ENCODE measurements at regions not wholly inside any gene's neighbourhood (a gene's known extent, or its start where the extent isn't known, plus 50 kb on each side); places are given as distances from the start of the nearest gene placed in this dataset.
"Not testable (repeated sequence)": the region's sequence is repeated elsewhere in the genome, so short reads cannot be mapped to it uniquely, and the experiment has no call there.

DNA sequence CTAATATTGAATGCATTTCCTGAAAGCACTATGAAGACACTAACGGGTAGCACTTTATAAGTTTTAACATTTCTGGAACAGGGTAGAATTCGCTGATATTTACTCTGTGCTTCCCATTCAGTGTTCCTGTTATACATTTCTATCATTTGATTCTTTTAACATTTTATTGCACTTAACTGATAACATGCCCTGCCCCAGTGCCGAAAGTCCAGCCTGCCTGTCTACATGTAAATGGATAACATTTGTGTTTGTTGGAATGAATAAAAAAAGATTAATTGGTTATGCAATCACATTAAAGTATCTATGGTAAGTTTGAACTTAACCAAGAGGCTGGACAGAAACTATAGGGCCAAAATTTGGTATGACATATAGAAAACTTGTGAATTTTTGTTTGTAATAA is 790.5 kb upstream of the TPTE start (continued):
- no peak for TF ChIP-seq HNF4A (conservative IDR thresholded peaks at IDR 0.05)

DNA sequence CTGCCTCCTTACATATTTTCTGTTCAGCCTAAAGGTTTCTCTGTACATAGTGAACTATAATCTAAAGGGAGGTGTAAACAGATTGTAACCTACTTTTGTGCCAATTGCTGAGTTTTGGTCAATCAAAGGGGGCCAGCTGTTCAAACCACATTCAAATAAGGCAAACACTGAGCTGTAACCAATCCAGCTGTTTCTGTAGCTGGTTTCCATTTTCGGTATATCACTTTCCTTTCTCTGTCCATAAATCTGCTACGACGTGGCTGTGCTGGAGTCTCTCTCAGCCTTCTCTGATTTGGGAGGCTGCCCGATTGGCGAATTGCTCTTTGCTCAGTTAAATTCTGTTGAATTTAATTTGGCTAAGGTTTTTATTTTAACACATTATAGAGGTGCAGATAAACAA is 790.1 kb upstream of the TPTE start:
- DNase-seq (ENCODE audit: low spot score); H3K27me3 ChIP-seq (ENCODE audit: control insufficient read depth in 4 of 4, insufficient read depth in 4 of 4, low read length in 3 of 4); H3K4me3 ChIP-seq (ENCODE audit: low read depth in 1 of 3, low read length in 3 of 3); H3K9me3 ChIP-seq (ENCODE audit: control insufficient read depth in 4 of 4, low read length in 3 of 4); H3K36me3 ChIP-seq (ENCODE audit: control insufficient read depth in 4 of 4, insufficient read depth in 3 of 4, low read depth in 1 of 4, low read length in 3 of 4); H3K27ac ChIP-seq (ENCODE audit: low read depth in 1 of 2, low read length in 2 of 2); H3K9ac ChIP-seq (ENCODE audit: low read depth in 1 of 2, low read length in 2 of 2); H3K4me1 ChIP-seq (ENCODE audit: control insufficient read depth in 4 of 4, insufficient read depth in 4 of 4, low read length in 3 of 4): not testable (repeated sequence)
- WGBS: 56% methylated on average over 5 of the region's 5 CpGs

DNA sequence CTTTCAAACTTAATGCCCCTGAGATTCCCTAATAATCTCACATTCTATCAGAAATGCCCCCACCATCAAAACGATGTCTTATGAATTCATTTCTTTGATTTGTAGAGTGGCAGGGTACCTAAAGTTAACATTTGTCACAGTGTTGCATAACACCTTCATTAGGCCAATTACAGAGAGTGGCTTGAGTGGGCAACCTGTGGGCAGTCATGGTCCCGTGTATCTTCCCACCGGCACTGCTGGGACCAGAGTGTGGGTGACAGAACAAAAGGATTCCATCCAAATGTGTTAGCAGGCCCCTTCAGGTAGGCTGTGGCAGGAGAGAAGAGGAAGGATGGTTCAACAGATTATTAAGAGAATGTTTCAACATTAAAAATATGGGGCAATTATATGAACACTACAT is 788.8 kb upstream of the TPTE start:
- not testable (repeated sequence) for H3K4me3 ChIP-seq (ENCODE audit: low read depth in 1 of 3, low read length in 3 of 3); H3K9ac ChIP-seq (ENCODE audit: low read depth in 1 of 2, low read length in 2 of 2); H3K27ac ChIP-seq (ENCODE audit: low read depth in 1 of 2, low read length in 2 of 2); H3K36me3 ChIP-seq (ENCODE audit: control insufficient read depth in 4 of 4, insufficient read depth in 3 of 4, low read depth in 1 of 4, low read length in 3 of 4); H3K27me3 ChIP-seq (ENCODE audit: control insufficient read depth in 4 of 4, insufficient read depth in 4 of 4, low read length in 3 of 4); DNase-seq (ENCODE audit: low spot score); H3K4me1 ChIP-seq (ENCODE audit: control insufficient read depth in 4 of 4, insufficient read depth in 4 of 4, low read length in 3 of 4); H3K9me3 ChIP-seq (ENCODE audit: control insufficient read depth in 4 of 4, low read length in 3 of 4)
- WGBS: 52% methylated on average over 3 of the region's 3 CpGs

DNA sequence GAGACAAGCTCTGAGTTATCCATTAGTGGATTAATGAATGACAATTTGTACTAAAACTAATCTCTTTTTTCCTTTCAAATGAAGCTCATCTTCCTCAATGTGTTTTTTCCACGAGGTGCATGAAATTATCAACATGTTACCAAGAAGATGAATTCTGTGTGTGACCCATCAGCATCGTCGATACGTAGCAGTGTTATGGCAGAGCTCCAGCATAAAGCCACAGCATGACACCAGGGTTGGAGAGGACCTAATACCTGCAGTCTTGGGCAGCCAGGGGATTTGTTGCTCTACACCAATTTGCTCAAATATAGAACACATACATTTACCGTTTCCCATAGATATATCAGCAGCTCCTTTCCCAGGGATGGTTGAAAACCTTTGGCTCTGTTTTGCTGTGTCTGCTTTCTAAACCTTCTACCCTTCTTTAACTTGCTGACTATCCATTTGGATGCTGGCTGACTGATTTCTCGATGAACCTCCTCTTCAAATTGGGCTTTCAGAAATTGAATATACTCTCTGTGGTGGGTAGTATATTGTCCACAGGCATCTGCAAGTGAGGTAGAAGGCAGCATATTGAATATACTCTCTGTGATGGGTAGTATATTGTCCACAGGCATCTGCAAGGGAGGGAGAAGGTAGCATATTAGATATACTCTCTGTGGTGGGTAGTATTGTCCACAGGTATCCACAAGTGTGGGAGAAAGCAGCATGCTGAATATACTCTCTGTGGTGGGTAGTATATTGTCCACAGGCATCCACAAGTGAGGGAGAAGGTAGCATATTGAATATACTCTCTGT is 787.4 kb upstream of the TPTE start:
- not testable (repeated sequence) for H3K27ac ChIP-seq (ENCODE audit: low read depth in 1 of 2, low read length in 2 of 2); H3K27me3 ChIP-seq (ENCODE audit: control insufficient read depth in 4 of 4, insufficient read depth in 4 of 4, low read length in 3 of 4); H3K9ac ChIP-seq (ENCODE audit: low read depth in 1 of 2, low read length in 2 of 2); H3K36me3 ChIP-seq (ENCODE audit: control insufficient read depth in 4 of 4, insufficient read depth in 3 of 4, low read depth in 1 of 4, low read length in 3 of 4); H3K9me3 ChIP-seq (ENCODE audit: control insufficient read depth in 4 of 4, low read length in 3 of 4); H3K4me1 ChIP-seq (ENCODE audit: control insufficient read depth in 4 of 4, insufficient read depth in 4 of 4, low read length in 3 of 4); H3K4me3 ChIP-seq (ENCODE audit: low read depth in 1 of 3, low read length in 3 of 3); DNase-seq (ENCODE audit: low spot score)
- WGBS: 62% methylated on average over 6 of the region's 6 CpGs

DNA sequence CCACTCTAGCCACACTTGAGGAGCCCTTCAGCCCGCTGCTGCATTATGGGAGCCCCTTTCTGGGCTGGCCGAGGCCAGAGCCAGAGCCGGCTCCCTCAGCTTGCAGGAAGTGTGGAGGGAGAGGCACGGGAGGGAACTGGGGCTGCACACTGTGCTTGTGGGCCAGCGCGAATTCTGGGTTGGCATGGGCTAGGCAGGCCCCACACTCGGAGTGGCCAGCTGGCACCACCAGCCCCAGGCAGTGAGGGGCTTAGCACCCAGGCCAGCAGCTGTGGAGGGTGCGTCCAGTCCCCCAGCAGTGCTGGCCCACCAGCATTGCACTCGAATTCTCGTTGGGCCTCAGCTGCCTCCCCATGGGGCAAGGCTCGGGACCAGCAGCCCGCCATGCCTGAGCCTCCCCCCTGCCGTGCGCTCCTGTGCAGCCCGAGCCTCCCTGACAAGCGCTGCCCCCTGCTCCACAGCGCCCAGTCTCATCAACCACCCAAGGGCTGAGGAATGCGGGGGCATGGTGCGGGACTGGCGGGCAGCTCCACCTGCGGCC is 785.9 kb upstream of the TPTE start:
- H3K36me3 ChIP-seq (ENCODE audit: control insufficient read depth in 4 of 4, insufficient read depth in 3 of 4, low read depth in 1 of 4, low read length in 3 of 4): no peaks in the 10 kb centered on the region
- no peak overlapping the region for H3K9ac ChIP-seq (ENCODE audit: low read depth in 1 of 2, low read length in 2 of 2)
- no peak for TF ChIP-seq FOXA1 (IDR thresholded peaks at IDR 0.05)
- TF ChIP-seq, protein P1, sequence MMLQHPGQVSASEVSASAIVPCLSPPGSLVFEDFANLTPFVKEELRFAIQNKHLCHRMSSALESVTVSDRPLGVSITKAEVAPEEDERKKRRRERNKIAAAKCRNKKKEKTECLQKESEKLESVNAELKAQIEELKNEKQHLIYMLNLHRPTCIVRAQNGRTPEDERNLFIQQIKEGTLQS (IDR thresholded peaks at IDR 0.05): no peak
- TF ChIP-seq, protein P2, sequence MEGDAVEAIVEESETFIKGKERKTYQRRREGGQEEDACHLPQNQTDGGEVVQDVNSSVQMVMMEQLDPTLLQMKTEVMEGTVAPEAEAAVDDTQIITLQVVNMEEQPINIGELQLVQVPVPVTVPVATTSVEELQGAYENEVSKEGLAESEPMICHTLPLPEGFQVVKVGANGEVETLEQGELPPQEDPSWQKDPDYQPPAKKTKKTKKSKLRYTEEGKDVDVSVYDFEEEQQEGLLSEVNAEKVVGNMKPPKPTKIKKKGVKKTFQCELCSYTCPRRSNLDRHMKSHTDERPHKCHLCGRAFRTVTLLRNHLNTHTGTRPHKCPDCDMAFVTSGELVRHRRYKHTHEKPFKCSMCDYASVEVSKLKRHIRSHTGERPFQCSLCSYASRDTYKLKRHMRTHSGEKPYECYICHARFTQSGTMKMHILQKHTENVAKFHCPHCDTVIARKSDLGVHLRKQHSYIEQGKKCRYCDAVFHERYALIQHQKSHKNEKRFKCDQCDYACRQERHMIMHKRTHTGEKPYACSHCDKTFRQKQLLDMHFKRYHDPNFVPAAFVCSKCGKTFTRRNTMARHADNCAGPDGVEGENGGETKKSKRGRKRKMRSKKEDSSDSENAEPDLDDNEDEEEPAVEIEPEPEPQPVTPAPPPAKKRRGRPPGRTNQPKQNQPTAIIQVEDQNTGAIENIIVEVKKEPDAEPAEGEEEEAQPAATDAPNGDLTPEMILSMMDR (IDR thresholded peaks at IDR 0.05; ENCODE audit: low read depth, low read length, missing input control): no peak
- TF ChIP-seq TAF1 (conservative IDR thresholded peaks at IDR 0.05): no peak
- TF ChIP-seq HNF4G (IDR thresholded peaks at IDR 0.05): no peak
- TF ChIP-seq, protein P3, sequence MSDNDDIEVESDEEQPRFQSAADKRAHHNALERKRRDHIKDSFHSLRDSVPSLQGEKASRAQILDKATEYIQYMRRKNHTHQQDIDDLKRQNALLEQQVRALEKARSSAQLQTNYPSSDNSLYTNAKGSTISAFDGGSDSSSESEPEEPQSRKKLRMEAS (IDR thresholded peaks at IDR 0.05): no peak
- no peak for TF ChIP-seq YY1 (IDR thresholded peaks at IDR 0.05)
- TF ChIP-seq HNF4A (conservative IDR thresholded peaks at IDR 0.05): no peak
- TF ChIP-seq, protein P4, sequence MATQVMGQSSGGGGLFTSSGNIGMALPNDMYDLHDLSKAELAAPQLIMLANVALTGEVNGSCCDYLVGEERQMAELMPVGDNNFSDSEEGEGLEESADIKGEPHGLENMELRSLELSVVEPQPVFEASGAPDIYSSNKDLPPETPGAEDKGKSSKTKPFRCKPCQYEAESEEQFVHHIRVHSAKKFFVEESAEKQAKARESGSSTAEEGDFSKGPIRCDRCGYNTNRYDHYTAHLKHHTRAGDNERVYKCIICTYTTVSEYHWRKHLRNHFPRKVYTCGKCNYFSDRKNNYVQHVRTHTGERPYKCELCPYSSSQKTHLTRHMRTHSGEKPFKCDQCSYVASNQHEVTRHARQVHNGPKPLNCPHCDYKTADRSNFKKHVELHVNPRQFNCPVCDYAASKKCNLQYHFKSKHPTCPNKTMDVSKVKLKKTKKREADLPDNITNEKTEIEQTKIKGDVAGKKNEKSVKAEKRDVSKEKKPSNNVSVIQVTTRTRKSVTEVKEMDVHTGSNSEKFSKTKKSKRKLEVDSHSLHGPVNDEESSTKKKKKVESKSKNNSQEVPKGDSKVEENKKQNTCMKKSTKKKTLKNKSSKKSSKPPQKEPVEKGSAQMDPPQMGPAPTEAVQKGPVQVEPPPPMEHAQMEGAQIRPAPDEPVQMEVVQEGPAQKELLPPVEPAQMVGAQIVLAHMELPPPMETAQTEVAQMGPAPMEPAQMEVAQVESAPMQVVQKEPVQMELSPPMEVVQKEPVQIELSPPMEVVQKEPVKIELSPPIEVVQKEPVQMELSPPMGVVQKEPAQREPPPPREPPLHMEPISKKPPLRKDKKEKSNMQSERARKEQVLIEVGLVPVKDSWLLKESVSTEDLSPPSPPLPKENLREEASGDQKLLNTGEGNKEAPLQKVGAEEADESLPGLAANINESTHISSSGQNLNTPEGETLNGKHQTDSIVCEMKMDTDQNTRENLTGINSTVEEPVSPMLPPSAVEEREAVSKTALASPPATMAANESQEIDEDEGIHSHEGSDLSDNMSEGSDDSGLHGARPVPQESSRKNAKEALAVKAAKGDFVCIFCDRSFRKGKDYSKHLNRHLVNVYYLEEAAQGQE (IDR thresholded peaks at IDR 0.05): no peak
- peaks cover 0 to 9% (median 4%) of the 10 kb centered on the region in 4 donors for H3K9me3 ChIP-seq (ENCODE audit: control insufficient read depth in 4 of 4, low read length in 3 of 4)
- H3K4me1 ChIP-seq (ENCODE audit: control insufficient read depth in 4 of 4, insufficient read depth in 4 of 4, low read length in 3 of 4): no peaks in the 10 kb centered on the region
- H3K27me3 ChIP-seq (ENCODE audit: control insufficient read depth in 4 of 4, insufficient read depth in 4 of 4, low read length in 3 of 4): no peaks in the 10 kb centered on the region
- no peak for DNase-seq (ENCODE audit: low spot score)
- no peak overlapping the region for H3K27ac ChIP-seq (ENCODE audit: low read depth in 1 of 2, low read length in 2 of 2)
- WGBS: 65% methylated on average over 21 of the region's 21 CpGs
- no peak overlapping the region for H3K4me3 ChIP-seq (ENCODE audit: low read depth in 1 of 3, low read length in 3 of 3)

DNA sequence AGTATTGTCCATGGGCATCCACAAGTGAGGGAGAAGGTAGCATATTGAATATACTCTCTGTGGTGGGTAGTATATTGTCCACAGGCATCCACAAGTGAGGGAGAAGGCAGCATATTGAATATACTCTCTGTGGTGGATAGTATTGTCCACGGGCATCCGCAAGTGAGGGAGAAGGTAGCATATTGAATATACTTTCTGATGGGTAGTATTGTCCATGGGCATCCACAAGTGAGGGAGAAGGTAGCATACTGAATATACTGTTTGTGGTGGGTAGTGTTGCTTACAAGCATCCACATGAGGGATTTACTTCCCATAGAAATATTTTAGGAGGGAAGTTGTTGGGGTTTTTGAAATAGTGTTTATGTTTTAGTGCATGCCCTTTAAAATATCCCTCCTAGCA is 784.1 kb upstream of the TPTE start:
- H3K27ac ChIP-seq (ENCODE audit: low read depth in 1 of 2, low read length in 2 of 2); DNase-seq (ENCODE audit: low spot score); H3K4me3 ChIP-seq (ENCODE audit: low read depth in 1 of 3, low read length in 3 of 3); H3K36me3 ChIP-seq (ENCODE audit: control insufficient read depth in 4 of 4, insufficient read depth in 3 of 4, low read depth in 1 of 4, low read length in 3 of 4); H3K9ac ChIP-seq (ENCODE audit: low read depth in 1 of 2, low read length in 2 of 2); H3K9me3 ChIP-seq (ENCODE audit: control insufficient read depth in 4 of 4, low read length in 3 of 4); H3K4me1 ChIP-seq (ENCODE audit: control insufficient read depth in 4 of 4, insufficient read depth in 4 of 4, low read length in 3 of 4); H3K27me3 ChIP-seq (ENCODE audit: control insufficient read depth in 4 of 4, insufficient read depth in 4 of 4, low read length in 3 of 4): not testable (repeated sequence)
- 58% methylated on average over 2 of the region's 2 CpGs for WGBS
